ENCODE measurements at regions not wholly inside any gene's neighbourhood (a gene's known extent, or its start where the extent isn't known, plus 50 kb on each side); places are given as distances from the start of the nearest gene placed in this dataset.
A peak's percentile ranks its signal among the peaks of the same experiment; 100 is the strongest.

- no peaks in the 10 kb centered on the region for H3K79me2 ChIP-seq (ENCODE audit: control insufficient read depth in 1 of 2, insufficient read depth in 2 of 2, low read length in 2 of 2)
- no peak overlapping the region for H3K4me2 ChIP-seq (ENCODE audit: insufficient read depth in 1 of 2, low read depth in 2 of 2, low read length in 2 of 2)
- no peak overlapping the region for H3K4me3 ChIP-seq (ENCODE audit: extremely low read depth in 1 of 4, insufficient read depth in 2 of 4, low read depth in 3 of 4, low read length in 4 of 4)
- no peak for DNase-seq (ENCODE audit: low read depth in 1 of 2, low spot score in 2 of 2)
- H3K36me3 ChIP-seq (ENCODE audit: control insufficient read depth in 2 of 4, insufficient read depth in 4 of 4, low read length in 3 of 4) = no peaks in the 10 kb centered on the region
- H3K27ac ChIP-seq (ENCODE audit: low read depth, low read length) = no peak overlapping the region
- POLR2A ChIA-PET (ENCODE audit: partially characterized antibody) = no interaction called here
- FAIRE-seq = no peak
- CTCF ChIA-PET (ENCODE audit: partially characterized antibody) = no interaction called here
- no peak overlapping the region for H2BK5ac ChIP-seq (ENCODE audit: low read depth, low read length)
- no peak overlapping the region for H3K4ac ChIP-seq (replicated peaks; ENCODE audit: insufficient read length, low read depth, low read length)
- H2BK15ac ChIP-seq (ENCODE audit: low read length) = no peak overlapping the region
- no peak overlapping the region for H2BK20ac ChIP-seq (ENCODE audit: low read length)
- H3K79me1 ChIP-seq (ENCODE audit: low read depth, low read length) = no peaks in the 10 kb centered on the region
- no peak overlapping the region for H4K8ac ChIP-seq (ENCODE audit: extremely low read depth, insufficient read depth, low read length)
- H4K91ac ChIP-seq (replicated peaks; ENCODE audit: insufficient read length, low read length) = no peak overlapping the region
- no peak overlapping the region for H2BK12ac ChIP-seq (ENCODE audit: low read depth, low read length)
- no peak overlapping the region for H2AFZ ChIP-seq (ENCODE audit: low read length)
- H3K14ac ChIP-seq (ENCODE audit: insufficient read length) = no peak overlapping the region
- no peak overlapping the region for H4K5ac ChIP-seq (ENCODE audit: insufficient read length, low read depth, low read length)
- H3K9ac ChIP-seq (replicated peaks in 1 of 4; ENCODE audit: extremely low read depth in 1 of 4, low read depth in 3 of 4, low read length in 3 of 4) = no peak overlapping the region
- no peaks in the 10 kb centered on the region for H3K27me3 ChIP-seq (replicated peaks in 1 of 4; ENCODE audit: control insufficient read depth in 3 of 4, extremely low read depth in 1 of 4, insufficient read depth in 3 of 4, low read length in 3 of 4)
- no peak overlapping the region for H3K18ac ChIP-seq (ENCODE audit: extremely low read depth, low read length)
- H3K23me2 ChIP-seq (ENCODE audit: low read depth, low read length) = no peaks in the 10 kb centered on the region
- TF ChIP-seq BACH1 (IDR thresholded peaks at IDR 0.05; ENCODE audit: low read length) (no peak), CEBPB (IDR thresholded peaks at IDR 0.05; ENCODE audit: low read depth, low read length) (peak; percentile 40; the same call in 1 of the 2 replicates), CHD2 (IDR thresholded peaks at IDR 0.05; ENCODE audit: low read length) (no peak)
- no peaks in the 10 kb centered on the region for H4K20me1 ChIP-seq (replicated peaks in 1 of 2; ENCODE audit: control insufficient read depth in 1 of 2, insufficient read depth in 2 of 2, low read length in 2 of 2)
- 86% methylated on average over 3 of the region's 3 CpGs; no CpG with 5 or more reads in 1 of the 2 experiments for WGBS, 2 experiments (ENCODE audit: extremely low coverage in 1 of 2, insufficient coverage in 1 of 2, insufficient read length in 1 of 2, insufficient replicate concordance in 2 of 2, low coverage in 1 of 2, low lambda C conversion rate in 2 of 2, missing lambda C conversion rate in 1 of 2)
- H3K56ac ChIP-seq (replicated peaks; ENCODE audit: insufficient read length, low read depth, low read length) = no peak overlapping the region
- no peaks in the 10 kb centered on the region for H3K4me1 ChIP-seq (replicated peaks in 1 of 4; ENCODE audit: control insufficient read depth in 3 of 4, insufficient read depth in 4 of 4, low read length in 3 of 4)
- H3K23ac ChIP-seq (ENCODE audit: insufficient read length) = no peak overlapping the region
- H2AK5ac ChIP-seq (ENCODE audit: low read depth, low read length) = no peak overlapping the region
- no peak overlapping the region for H2BK120ac ChIP-seq (replicated peaks; ENCODE audit: low read depth, low read length)
- peaks cover 0 to 7% of the 10 kb centered on the region in 2 experiments; a peak in 1 of 4 replicates for H3K9me3 ChIP-seq (ENCODE audit: insufficient read depth in 2 of 2, low read depth in 1 of 2, low read length in 1 of 2)
Observed at GRCh38 chr21:24147674-24148073, 1459.6 kb downstream of the MRPL39 start.
